Calu3 (cell line): ENCODE measurements at regions not wholly inside any gene's neighbourhood (a gene's known extent, or its start where the extent isn't known, plus 50 kb on each side); places are given as distances from the start of the nearest gene placed in this dataset.

Experiments used
- BruUV-seq: library from RNA; stranded (reverse); fragments of 400-500 nt; replicated peaks from 2 replicates; lab custom pipeline; 2021; lab: Mats Ljungman, UMichigan
- CTCF ChIA-PET: fragments of 300-600 bp; sonication (Branson Sonifier 250); formaldehyde crosslinking; loops from one replicate; lab custom pipeline; 2022; ENCODE audit warnings: antibody characterized with exemption; lab: Charles Lee
- DNase-seq: peaks from one replicate; pipeline ENCODE4 v3.0.0; 2022
- H3K27ac Mint-ChIP-seq: one replicate; pipeline ENCODE4 v1.8.0; 2022; ENCODE audit warnings: mixed read lengths; ENCODE audit not compliant: unreplicated experiment
- H3K27me3 Mint-ChIP-seq: one replicate; pipeline ENCODE4 v1.8.0; 2022; ENCODE audit warnings: mixed read lengths; ENCODE audit not compliant: unreplicated experiment
- H3K36me3 Mint-ChIP-seq: one replicate; pipeline ENCODE4 v1.8.0; 2022; ENCODE audit warnings: mild to moderate bottlenecking, moderate library complexity, mixed read lengths; ENCODE audit not compliant: insufficient read depth, unreplicated experiment
- H3K4me1 Mint-ChIP-seq: one replicate; pipeline ENCODE4 v1.8.0; 2022; ENCODE audit warnings: mild to moderate bottlenecking, low read depth, mixed read lengths; ENCODE audit not compliant: unreplicated experiment
- H3K4me3 Mint-ChIP-seq: one replicate; pipeline ENCODE4 v1.8.0; 2022; ENCODE audit warnings: mild to moderate bottlenecking, low read depth, moderate library complexity, mixed read lengths; ENCODE audit not compliant: unreplicated experiment
- H3K9me3 Mint-ChIP-seq: one replicate; pipeline ENCODE4 v1.8.0; 2022; ENCODE audit warnings: low read depth, mixed read lengths; ENCODE audit not compliant: unreplicated experiment
- CTCF ChIP-seq: fragments of 200-600 bp; IDR thresholded peaks from one replicate; pipeline ENCODE4 v1.8.0; 2022; ENCODE audit warnings: antibody characterized with exemption; ENCODE audit not compliant: unreplicated experiment
- intact Hi-C: fragments of 100-400 bp; cut with micrococcal nuclease; formaldehyde crosslinking; loops from one replicate; pipeline ENCODE4 v1.10.0; 2022; ENCODE audit not compliant: unreplicated experiment

- no peaks in the 10 kb centered on the region for H3K27me3 Mint-ChIP-seq
- peaks cover 4% of the 10 kb centered on the region for H3K36me3 Mint-ChIP-seq
- DNase-seq = no peak
- BruUV-seq = no TSS peak
- TF ChIP-seq CTCF = no peak
- H3K9me3 Mint-ChIP-seq = no peaks in the 10 kb centered on the region
- intact Hi-C loops = no loop called here
- no peak overlapping the region for H3K4me3 Mint-ChIP-seq
- no peaks in the 10 kb centered on the region for H3K4me1 Mint-ChIP-seq
- CTCF ChIA-PET = no interaction called here
- no peak overlapping the region for H3K27ac Mint-ChIP-seq
Observed at GRCh38 chr17:13994050-13994449, 75.3 kb upstream of the COX10 start.

- Mint-ChIP-seq H3K4me3 (no peak overlapping the region), H3K36me3 (peaks cover 4% of the 10 kb centered on the region), H3K27ac (no peak overlapping the region), H3K4me1 (no peaks in the 10 kb centered on the region), H3K9me3 (peaks cover under 1% of the 10 kb centered on the region), H3K27me3 (no peaks in the 10 kb centered on the region)
- intact Hi-C loops = no loop called here
- no peak for TF ChIP-seq CTCF
- CTCF ChIA-PET = interaction anchor here (0.7 kb wide), 1 partner anchor 416 kb away, joined by 4 read pairs; no protein-coding TSS in a partner anchor
- DNase-seq = no peak
- no TSS peak for BruUV-seq
Observed at GRCh38 chr17:13995856-13996271, 73.4 kb upstream of the COX10 start.

- Mint-ChIP-seq H3K9me3 (peaks cover 3% of the 10 kb centered on the region), H3K4me1 (no peaks in the 10 kb centered on the region), H3K27me3 (no peaks in the 10 kb centered on the region), H3K4me3 (no peak overlapping the region), H3K27ac (no peak overlapping the region), H3K36me3 (peaks cover 4% of the 10 kb centered on the region)
- CTCF ChIA-PET = interaction anchor here (0.7 kb wide), 1 partner anchor 416 kb away, joined by 4 read pairs; no protein-coding TSS in a partner anchor
- no TSS peak for BruUV-seq
- no peak for DNase-seq
- intact Hi-C loops = no loop called here
- TF ChIP-seq CTCF = no peak
Observed at GRCh38 chr17:13996276-13996675, 73.0 kb upstream of the COX10 start.

- Mint-ChIP-seq H3K4me3 (no peak overlapping the region), H3K36me3 (peaks cover 4% of the 10 kb centered on the region), H3K9me3 (peaks cover 3% of the 10 kb centered on the region), H3K27ac (no peak overlapping the region), H3K27me3 (no peaks in the 10 kb centered on the region), H3K4me1 (no peaks in the 10 kb centered on the region)
- CTCF ChIA-PET = no interaction called here
- intact Hi-C loops = no loop called here
- DNase-seq = no peak
- no peak for TF ChIP-seq CTCF
- no TSS peak for BruUV-seq
Observed at GRCh38 chr17:13996748-13997147, 72.6 kb upstream of the COX10 start.
